Heart left ventricle (tissue), 13 donors: ENCODE measurements at regions not wholly inside any gene's neighbourhood (a gene's known extent, or its start where the extent isn't known, plus 50 kb on each side); places are given as distances from the start of the nearest gene placed in this dataset.

Experiments
- CTCF ChIP-seq, 12 donors: fragments of 200-600 bp; sonication (generic) in 4 of 12; IDR thresholded peaks; one replicate each; pipeline versions ENCODE4 v1.5.0 to v1.8.0; 2018 to 2022; ENCODE audit warnings: antibody characterized with exemption in 12 of 12, mild to moderate bottlenecking in 5 of 12
- POLR2A ChIP-seq, 2 donors: fragments of 450-650 bp; IDR thresholded peaks; one replicate each; pipeline ENCODE4 v1.6.1; 2017; ENCODE audit warnings: antibody characterized with exemption in 2 of 2, mild to moderate bottlenecking in 2 of 2, moderate library complexity in 2 of 2
- donor health status: ischemic (EF 13 %, LVEDD 7.1; RV severe dilation, severe dysfunction).
- donor health status: DM: no; HTN: yes; CAD: no.
- donor health status: DM: no; HTN: no; CAD: no.
- donor health status: ischemic (EF 25% LVEDD 6.9; RV normal size, moderate dysfunction).
- donor health status: ischemic (EF 25% LVEDD 5.7; RV mildly dilated, moderate dysfunction).
- donor health status: ischemic (EF 35%, LVEDD 5.7; RV mildly dilated, moderate dysfunction).
- donor health status: nonischemic (EF 11% LVEDD 7.7; RV severe dilation, severe dysfunction).
- donor health status: DM: yes; HTN: yes; CAD: no.
- donor health status: PGD.
- donor health status: ischemic (EF 29% LVEDD 5.4; RV normal size, mild dysfunction).
- donor health status: nonischemic (EF 23%, LVEDD 6.1; RV moderate dilation, normal function).

GRCh38 chr16:51473091-51473490 lies 322.0 kb upstream of the SALL1 start:
- no peak for TF ChIP-seq CTCF (IDR thresholded peaks at IDR 0.05)
- no peak for TF ChIP-seq POLR2A (IDR thresholded peaks at IDR 0.05)
